SU-DHL-6 (cell line): ENCODE measurements at regions not wholly inside any gene's neighbourhood (a gene's known extent, or its start where the extent isn't known, plus 50 kb on each side); places are given as distances from the start of the nearest gene placed in this dataset.
"Not testable (repeated sequence)": the region's sequence is repeated elsewhere in the genome, so short reads cannot be mapped to it uniquely, and the experiment has no call there.

ENCODE experiments used
- H2AFZ ChIP-seq: fragments of 200-600 bp; sonication (generic); 2 replicates; pipeline ENCODE4 v1.6.1; 2014; ENCODE audit warnings: low read depth, mild to moderate bottlenecking, moderate library complexity, mixed read lengths, antibody characterized with exemption, low read length; ENCODE audit not compliant: severe bottlenecking
- H3F3A ChIP-seq: fragments of 200-600 bp; shearing (Covaris generic); 2 replicates; pipeline ENCODE4 v1.6.0; 2016; ENCODE audit warnings: antibody characterized with exemption, mild to moderate bottlenecking; ENCODE audit not compliant: insufficient read depth
- H3K27ac ChIP-seq: fragments of 200-600 bp; sonication (generic); 2 replicates; pipeline ENCODE4 v1.5.1; 2016; ENCODE audit warnings: low read depth, mild to moderate bottlenecking, low read length, moderate library complexity, mixed read lengths
- H3K27me3 ChIP-seq: fragments of 200-600 bp; sonication (generic), shearing (Covaris generic); 2 replicates; pipeline ENCODE4 v1.6.0; 2014; ENCODE audit warnings: mild to moderate bottlenecking, low read length
- H3K36me3 ChIP-seq: fragments of 200-600 bp; sonication (generic); 2 replicates; pipeline ENCODE4 v1.6.1; 2014; ENCODE audit warnings: mild to moderate bottlenecking, low read length, mixed read lengths
- H3K4me2 ChIP-seq: fragments of 300-600, 200-600 bp; shearing (Covaris generic), sonication (generic); 2 replicates; pipeline ENCODE4 v1.6.0; 2014; ENCODE audit warnings: low read length, low read depth, mild to moderate bottlenecking; ENCODE audit not compliant: poor library complexity, severe bottlenecking
- H3K4me3 ChIP-seq: fragments of 200-600 bp; sonication (generic); 2 replicates; pipeline ENCODE4 v1.5.1; 2014; ENCODE audit warnings: antibody characterized with exemption, low read length, mild to moderate bottlenecking, mixed read lengths; ENCODE audit not compliant: insufficient read depth, poor library complexity, severe bottlenecking
- H3K79me2 ChIP-seq: fragments of 200-600 bp; sonication (generic); 2 replicates; pipeline ENCODE4 v1.6.1; 2014; ENCODE audit warnings: mild to moderate bottlenecking, low read length, moderate library complexity; ENCODE audit not compliant: insufficient read depth
- H3K9ac ChIP-seq: fragments of 200-600 bp; sonication (generic); 2 replicates; pipeline ENCODE4 v1.7.0; 2014; ENCODE audit warnings: mild to moderate bottlenecking, low read length
- H3K9me2 ChIP-seq: fragments of 200-600 bp; sonication (generic); replicated peaks from 2 replicates; pipeline ENCODE4 v1.6.1; 2014; ENCODE audit warnings: low read length; ENCODE audit not compliant: insufficient read depth
- H3K9me3 ChIP-seq: fragments of 200-600 bp; sonication (generic); 2 replicates; pipeline ENCODE4 v1.6.1; 2014; ENCODE audit warnings: low read length, mixed read lengths; ENCODE audit not compliant: insufficient read depth
- H4K20me1 ChIP-seq: fragments of 200-600 bp; sonication (generic); 2 replicates; pipeline ENCODE4 v1.6.1; 2014; ENCODE audit warnings: low read depth, mild to moderate bottlenecking, antibody characterized with exemption, low read length, moderate library complexity, mixed read lengths
- CTCF ChIP-seq: fragments of 200-600 bp; sonication (generic); IDR thresholded peaks from one replicate; pipeline ENCODE4 v1.5.1; 2017; ENCODE audit warnings: antibody characterized with exemption, mild to moderate bottlenecking, low read length, moderate library complexity; ENCODE audit not compliant: insufficient read depth, poor library complexity, severe bottlenecking
- EZH2phosphoT487 ChIP-seq: fragments of 200-600 bp; sonication (generic), shearing (Covaris generic); conservative IDR thresholded peaks from 2 replicates; pipeline ENCODE4 v1.6.1; 2018; ENCODE audit warnings: mild to moderate bottlenecking, antibody characterized with exemption, low read length, moderate library complexity, mixed read lengths

GRCh38 chr9:71431931-71432330 is 310.5 kb upstream of the TRPM3 start:
- TF ChIP-seq EZH2phosphoT487 = no peak
- TF ChIP-seq CTCF = no peak
- Histone ChIP-seq H3F3A (no peaks in the 10 kb centered on the region), H3K27me3 (no peaks in the 10 kb centered on the region), H3K36me3 (no peaks in the 10 kb centered on the region), H3K27ac (no peak overlapping the region), H3K4me2 (no peak overlapping the region), H3K4me3 (no peak overlapping the region), H4K20me1 (no peaks in the 10 kb centered on the region), H3K9me3 (no peaks in the 10 kb centered on the region), H2AFZ (no peak overlapping the region), H3K79me2 (no peaks in the 10 kb centered on the region), H3K9me2 (no peaks in the 10 kb centered on the region), H3K9ac (no peak overlapping the region)

GRCh38 chr9:71407341-71407740 is 285.9 kb upstream of the TRPM3 start:
- not testable (repeated sequence) for H3K27ac ChIP-seq, H3F3A ChIP-seq, H3K27me3 ChIP-seq, H3K79me2 ChIP-seq, H3K9ac ChIP-seq, H3K9me3 ChIP-seq, H4K20me1 ChIP-seq, H3K4me3 ChIP-seq, H3K9me2 ChIP-seq, H3K4me2 ChIP-seq, H2AFZ ChIP-seq, H3K36me3 ChIP-seq

- no peak overlapping the region for H3K4me3 ChIP-seq
- no peaks in the 10 kb centered on the region for H3K9me2 ChIP-seq
- no peaks in the 10 kb centered on the region for H3K27me3 ChIP-seq
- H3K4me2 ChIP-seq = no peak overlapping the region
- H3K27ac ChIP-seq = no peak overlapping the region
- H2AFZ ChIP-seq = no peak overlapping the region
- H4K20me1 ChIP-seq = no peaks in the 10 kb centered on the region
- H3K79me2 ChIP-seq = no peaks in the 10 kb centered on the region
- no peaks in the 10 kb centered on the region for H3K36me3 ChIP-seq
- H3F3A ChIP-seq = no peaks in the 10 kb centered on the region
- no peak for TF ChIP-seq CTCF
- no peak for TF ChIP-seq EZH2phosphoT487
- no peaks in the 10 kb centered on the region for H3K9me3 ChIP-seq
- no peak overlapping the region for H3K9ac ChIP-seq
These were observed 281.7 kb upstream of the TRPM3 start for GRCh38 chr9:71403106-71403505.

- Histone ChIP-seq H3F3A (no peaks in the 10 kb centered on the region), H3K9me3 (no peaks in the 10 kb centered on the region), H2AFZ (no peak overlapping the region), H3K27me3 (no peaks in the 10 kb centered on the region), H3K9me2 (no peaks in the 10 kb centered on the region; the same call in 1 of the 2 replicates), H3K4me3 (no peak overlapping the region), H3K79me2 (no peaks in the 10 kb centered on the region), H4K20me1 (no peaks in the 10 kb centered on the region), H3K9ac (no peak overlapping the region), H3K4me2 (no peak overlapping the region), H3K27ac (no peak overlapping the region), H3K36me3 (no peaks in the 10 kb centered on the region)
- TF ChIP-seq CTCF = no peak
- no peak for TF ChIP-seq EZH2phosphoT487
These were observed 271.6 kb upstream of the TRPM3 start for GRCh38 chr9:71393005-71393404.
